ENCODE measurements at regions not wholly inside any gene's neighbourhood (a gene's known extent, or its start where the extent isn't known, plus 50 kb on each side); places are given as distances from the start of the nearest gene placed in this dataset.

DNA sequence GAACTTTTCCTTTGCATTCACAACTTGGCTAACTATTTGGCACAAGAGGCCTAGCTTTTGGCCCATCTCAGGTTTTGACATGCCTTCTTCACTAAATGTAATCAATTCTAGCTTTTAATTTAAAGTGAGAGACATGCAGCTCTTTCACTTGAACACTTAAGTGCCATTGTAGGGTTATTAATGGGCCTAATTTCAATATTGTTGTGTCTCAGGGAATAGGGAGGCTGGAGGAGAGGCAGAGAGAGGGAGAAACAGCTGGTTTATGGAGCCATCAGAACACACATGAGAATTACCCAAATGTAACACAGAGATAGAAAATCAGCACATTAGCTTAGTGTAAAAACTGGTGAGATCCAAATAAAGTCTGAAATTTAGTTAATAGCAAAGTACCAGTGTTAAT, 157.4 kb downstream of the RPAP3 start:
- TF ChIP-seq, protein P1, sequence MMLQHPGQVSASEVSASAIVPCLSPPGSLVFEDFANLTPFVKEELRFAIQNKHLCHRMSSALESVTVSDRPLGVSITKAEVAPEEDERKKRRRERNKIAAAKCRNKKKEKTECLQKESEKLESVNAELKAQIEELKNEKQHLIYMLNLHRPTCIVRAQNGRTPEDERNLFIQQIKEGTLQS (IDR thresholded peaks at IDR 0.05), result no peak
- TF ChIP-seq, protein P2, sequence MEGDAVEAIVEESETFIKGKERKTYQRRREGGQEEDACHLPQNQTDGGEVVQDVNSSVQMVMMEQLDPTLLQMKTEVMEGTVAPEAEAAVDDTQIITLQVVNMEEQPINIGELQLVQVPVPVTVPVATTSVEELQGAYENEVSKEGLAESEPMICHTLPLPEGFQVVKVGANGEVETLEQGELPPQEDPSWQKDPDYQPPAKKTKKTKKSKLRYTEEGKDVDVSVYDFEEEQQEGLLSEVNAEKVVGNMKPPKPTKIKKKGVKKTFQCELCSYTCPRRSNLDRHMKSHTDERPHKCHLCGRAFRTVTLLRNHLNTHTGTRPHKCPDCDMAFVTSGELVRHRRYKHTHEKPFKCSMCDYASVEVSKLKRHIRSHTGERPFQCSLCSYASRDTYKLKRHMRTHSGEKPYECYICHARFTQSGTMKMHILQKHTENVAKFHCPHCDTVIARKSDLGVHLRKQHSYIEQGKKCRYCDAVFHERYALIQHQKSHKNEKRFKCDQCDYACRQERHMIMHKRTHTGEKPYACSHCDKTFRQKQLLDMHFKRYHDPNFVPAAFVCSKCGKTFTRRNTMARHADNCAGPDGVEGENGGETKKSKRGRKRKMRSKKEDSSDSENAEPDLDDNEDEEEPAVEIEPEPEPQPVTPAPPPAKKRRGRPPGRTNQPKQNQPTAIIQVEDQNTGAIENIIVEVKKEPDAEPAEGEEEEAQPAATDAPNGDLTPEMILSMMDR (IDR thresholded peaks at IDR 0.05; ENCODE audit: low read depth, low read length, missing input control), result no peak
- TF ChIP-seq, protein P3, sequence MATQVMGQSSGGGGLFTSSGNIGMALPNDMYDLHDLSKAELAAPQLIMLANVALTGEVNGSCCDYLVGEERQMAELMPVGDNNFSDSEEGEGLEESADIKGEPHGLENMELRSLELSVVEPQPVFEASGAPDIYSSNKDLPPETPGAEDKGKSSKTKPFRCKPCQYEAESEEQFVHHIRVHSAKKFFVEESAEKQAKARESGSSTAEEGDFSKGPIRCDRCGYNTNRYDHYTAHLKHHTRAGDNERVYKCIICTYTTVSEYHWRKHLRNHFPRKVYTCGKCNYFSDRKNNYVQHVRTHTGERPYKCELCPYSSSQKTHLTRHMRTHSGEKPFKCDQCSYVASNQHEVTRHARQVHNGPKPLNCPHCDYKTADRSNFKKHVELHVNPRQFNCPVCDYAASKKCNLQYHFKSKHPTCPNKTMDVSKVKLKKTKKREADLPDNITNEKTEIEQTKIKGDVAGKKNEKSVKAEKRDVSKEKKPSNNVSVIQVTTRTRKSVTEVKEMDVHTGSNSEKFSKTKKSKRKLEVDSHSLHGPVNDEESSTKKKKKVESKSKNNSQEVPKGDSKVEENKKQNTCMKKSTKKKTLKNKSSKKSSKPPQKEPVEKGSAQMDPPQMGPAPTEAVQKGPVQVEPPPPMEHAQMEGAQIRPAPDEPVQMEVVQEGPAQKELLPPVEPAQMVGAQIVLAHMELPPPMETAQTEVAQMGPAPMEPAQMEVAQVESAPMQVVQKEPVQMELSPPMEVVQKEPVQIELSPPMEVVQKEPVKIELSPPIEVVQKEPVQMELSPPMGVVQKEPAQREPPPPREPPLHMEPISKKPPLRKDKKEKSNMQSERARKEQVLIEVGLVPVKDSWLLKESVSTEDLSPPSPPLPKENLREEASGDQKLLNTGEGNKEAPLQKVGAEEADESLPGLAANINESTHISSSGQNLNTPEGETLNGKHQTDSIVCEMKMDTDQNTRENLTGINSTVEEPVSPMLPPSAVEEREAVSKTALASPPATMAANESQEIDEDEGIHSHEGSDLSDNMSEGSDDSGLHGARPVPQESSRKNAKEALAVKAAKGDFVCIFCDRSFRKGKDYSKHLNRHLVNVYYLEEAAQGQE (IDR thresholded peaks at IDR 0.05), result no peak
- TF ChIP-seq, protein P4, sequence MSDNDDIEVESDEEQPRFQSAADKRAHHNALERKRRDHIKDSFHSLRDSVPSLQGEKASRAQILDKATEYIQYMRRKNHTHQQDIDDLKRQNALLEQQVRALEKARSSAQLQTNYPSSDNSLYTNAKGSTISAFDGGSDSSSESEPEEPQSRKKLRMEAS (IDR thresholded peaks at IDR 0.05), result no peak
- no peak for TF ChIP-seq EGR1 (IDR thresholded peaks at IDR 0.05; ENCODE audit: low read depth in 2 of 2)
- TF ChIP-seq RXRA (IDR thresholded peaks at IDR 0.05), result no peak
- no peak for TF ChIP-seq HNF4A (conservative IDR thresholded peaks at IDR 0.05)
- no peak for TF ChIP-seq RAD21 (IDR thresholded peaks at IDR 0.05)
- no peak for TF ChIP-seq FOXA1 (IDR thresholded peaks at IDR 0.05)
- no peak for TF ChIP-seq TAF1 (conservative IDR thresholded peaks at IDR 0.05)
- no peak for TF ChIP-seq GABPA (IDR thresholded peaks at IDR 0.05 in 1 of 2, conservative IDR thresholded peaks at IDR 0.05 in 1 of 2)
